ENCODE measurements at regions not wholly inside any gene's neighbourhood (a gene's known extent, or its start where the extent isn't known, plus 50 kb on each side); places are given as distances from the start of the nearest gene placed in this dataset.

GRCh38 chr14:71776471-71777360, 155.5 kb upstream of the RGS6 start:
- Histone ChIP-seq H3K4me2 (ENCODE audit: low read depth, low read length, poor library complexity, severe bottlenecking) (no peak overlapping the region), H3K9me2 (replicated peaks; ENCODE audit: insufficient read depth, low read length) (no peaks in the 10 kb centered on the region), H3K27ac (ENCODE audit: low read depth, low read length) (no peak overlapping the region), H3K79me2 (ENCODE audit: insufficient read depth, low read length) (no peaks in the 10 kb centered on the region), H3K9ac (ENCODE audit: low read length) (no peak overlapping the region), H3F3A (ENCODE audit: insufficient read depth) (no peaks in the 10 kb centered on the region), H3K4me3 (ENCODE audit: insufficient read depth, low read length, poor library complexity, severe bottlenecking) (no peak overlapping the region), H3K9me3 (ENCODE audit: insufficient read depth, low read length) (no peaks in the 10 kb centered on the region), H2AFZ (ENCODE audit: low read depth, low read length, severe bottlenecking) (no peak overlapping the region), H3K36me3 (ENCODE audit: low read length) (no peaks in the 10 kb centered on the region), H4K20me1 (ENCODE audit: low read depth, low read length) (no peaks in the 10 kb centered on the region), H3K27me3 (ENCODE audit: low read length) (no peaks in the 10 kb centered on the region)
- no peak for TF ChIP-seq CTCF (IDR thresholded peaks at IDR 0.05; ENCODE audit: insufficient read depth, low read length, poor library complexity, severe bottlenecking)
- no peak for TF ChIP-seq EZH2phosphoT487 (conservative IDR thresholded peaks at IDR 0.05; ENCODE audit: low read length)

DNA sequence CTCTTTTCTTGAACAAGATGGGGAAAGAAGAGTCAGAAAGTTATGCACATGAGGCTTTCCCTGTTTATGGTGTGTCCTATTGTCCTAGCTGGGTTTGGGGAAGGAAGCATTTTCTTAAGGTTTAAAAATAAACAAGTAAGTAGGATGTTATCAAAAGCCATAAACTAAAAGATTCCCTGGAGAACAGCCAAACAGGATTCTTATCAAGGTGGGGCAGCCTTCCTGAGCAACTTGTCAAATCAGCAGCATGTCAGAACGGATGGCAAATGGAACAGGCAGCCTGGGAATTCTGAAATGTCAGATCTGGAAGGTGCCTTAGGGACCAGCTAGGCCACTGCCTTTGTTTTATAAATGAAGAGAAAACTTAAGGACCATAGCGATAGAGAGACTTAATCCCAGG, 152.2 kb upstream of the RGS6 start:
- no peak for TF ChIP-seq EZH2phosphoT487 (conservative IDR thresholded peaks at IDR 0.05; ENCODE audit: low read length)
- TF ChIP-seq CTCF (IDR thresholded peaks at IDR 0.05; ENCODE audit: insufficient read depth, low read length, poor library complexity, severe bottlenecking), result no peak
- H2AFZ ChIP-seq (ENCODE audit: low read depth, low read length, severe bottlenecking), result no peak overlapping the region
- no peaks in the 10 kb centered on the region for H3K9me2 ChIP-seq (replicated peaks; ENCODE audit: insufficient read depth, low read length)
- no peaks in the 10 kb centered on the region for H4K20me1 ChIP-seq (ENCODE audit: low read depth, low read length)
- no peak overlapping the region for H3K4me2 ChIP-seq (ENCODE audit: low read depth, low read length, poor library complexity, severe bottlenecking)
- no peaks in the 10 kb centered on the region for H3F3A ChIP-seq (ENCODE audit: insufficient read depth)
- no peak overlapping the region for H3K9ac ChIP-seq (ENCODE audit: low read length)
- no peaks in the 10 kb centered on the region for H3K36me3 ChIP-seq (ENCODE audit: low read length)
- H3K9me3 ChIP-seq (ENCODE audit: insufficient read depth, low read length), result no peaks in the 10 kb centered on the region
- no peak overlapping the region for H3K27ac ChIP-seq (ENCODE audit: low read depth, low read length)
- H3K79me2 ChIP-seq (ENCODE audit: insufficient read depth, low read length), result no peaks in the 10 kb centered on the region
- no peak overlapping the region for H3K4me3 ChIP-seq (ENCODE audit: insufficient read depth, low read length, poor library complexity, severe bottlenecking)
- no peaks in the 10 kb centered on the region for H3K27me3 ChIP-seq (ENCODE audit: low read length)

DNA sequence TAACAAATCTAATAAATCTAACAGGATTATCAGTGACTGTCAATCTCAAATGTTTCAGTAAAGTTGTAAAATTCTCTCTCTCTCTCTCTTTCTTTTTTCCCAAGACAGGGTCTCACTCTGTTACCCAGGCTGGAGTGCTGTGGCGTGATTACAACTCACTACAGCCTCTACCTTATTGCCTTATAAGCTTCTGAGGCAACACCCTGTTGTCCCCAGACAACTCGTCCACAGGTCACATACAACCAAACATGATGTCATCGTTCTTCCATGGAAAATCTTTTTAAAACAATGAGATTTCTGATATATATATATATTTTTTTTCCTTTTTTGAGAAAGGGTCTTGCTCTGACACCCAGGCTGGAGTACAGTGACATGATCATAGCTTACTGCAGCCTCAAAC, 151.4 kb upstream of the RGS6 start:
- H3K4me3 ChIP-seq (ENCODE audit: insufficient read depth, low read length, poor library complexity, severe bottlenecking), result no peak overlapping the region
- H3K27ac ChIP-seq (ENCODE audit: low read depth, low read length), result no peak overlapping the region
- H4K20me1 ChIP-seq (ENCODE audit: low read depth, low read length), result no peaks in the 10 kb centered on the region
- H3K79me2 ChIP-seq (ENCODE audit: insufficient read depth, low read length), result no peaks in the 10 kb centered on the region
- no peak for TF ChIP-seq EZH2phosphoT487 (conservative IDR thresholded peaks at IDR 0.05; ENCODE audit: low read length)
- no peak for TF ChIP-seq CTCF (IDR thresholded peaks at IDR 0.05; ENCODE audit: insufficient read depth, low read length, poor library complexity, severe bottlenecking)
- H3K9me3 ChIP-seq (ENCODE audit: insufficient read depth, low read length), result no peaks in the 10 kb centered on the region
- no peak overlapping the region for H3K9ac ChIP-seq (ENCODE audit: low read length)
- no peaks in the 10 kb centered on the region for H3K27me3 ChIP-seq (ENCODE audit: low read length)
- no peak overlapping the region for H3K4me2 ChIP-seq (ENCODE audit: low read depth, low read length, poor library complexity, severe bottlenecking)
- no peaks in the 10 kb centered on the region for H3K9me2 ChIP-seq (replicated peaks; ENCODE audit: insufficient read depth, low read length)
- no peak overlapping the region for H2AFZ ChIP-seq (ENCODE audit: low read depth, low read length, severe bottlenecking)
- no peaks in the 10 kb centered on the region for H3F3A ChIP-seq (ENCODE audit: insufficient read depth)
- no peaks in the 10 kb centered on the region for H3K36me3 ChIP-seq (ENCODE audit: low read length)

Data from SU-DHL-6 (cell line).